ENCODE measurements at regions not wholly inside any gene's neighbourhood (a gene's known extent, or its start where the extent isn't known, plus 50 kb on each side); places are given as distances from the start of the nearest gene placed in this dataset.
"Not testable (repeated sequence)": the region's sequence is repeated elsewhere in the genome, so short reads cannot be mapped to it uniquely, and the experiment has no call there.

DNA sequence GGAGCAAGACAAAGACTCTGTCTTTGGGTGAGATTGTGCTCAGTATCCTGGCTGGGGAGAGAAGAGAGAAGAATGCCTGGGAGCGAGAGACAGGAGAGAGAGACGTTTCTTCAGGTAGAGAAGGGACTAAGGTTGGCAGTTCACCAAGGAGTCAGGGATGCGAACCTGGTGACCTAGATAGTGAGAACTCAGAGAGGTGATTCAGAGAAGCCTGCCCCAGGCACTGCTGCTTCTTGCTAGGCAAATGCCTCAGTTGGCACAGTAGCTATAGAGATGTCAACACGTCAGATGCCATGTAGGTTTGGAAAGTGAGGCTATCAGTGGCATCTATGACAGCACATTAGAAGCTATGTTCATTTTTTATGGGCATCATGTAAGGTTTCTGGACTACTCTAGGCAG, 231.6 kb upstream of the VLDLR start:
- Histone ChIP-seq H3K27me3 (ENCODE audit: control insufficient read depth, insufficient read depth, low read length) (no peaks in the 10 kb centered on the region), H3K4me3 (ENCODE audit: low read depth in 2 of 2, low read length in 2 of 2) (no peak overlapping the region), H3K36me3 (ENCODE audit: control insufficient read depth, insufficient read depth, low read length) (no peaks in the 10 kb centered on the region), H3K9me3 (ENCODE audit: control insufficient read depth, insufficient read depth, low read depth, low read length) (no peaks in the 10 kb centered on the region), H3K27ac (ENCODE audit: low read length) (no peak overlapping the region), H3K4me1 (ENCODE audit: control insufficient read depth, insufficient read depth, low read length) (no peaks in the 10 kb centered on the region)
- intact Hi-C loops (cut with micrococcal nuclease; ENCODE audit: unreplicated experiment), result no loop called here
- CTCF ChIA-PET, result no interaction called here
- POLR2A ChIA-PET, result no interaction called here
- in situ Hi-C loops (cut with HindIII; ENCODE audit: low pct_unique_long_range_greater_than_20kb, low sequenced_read_pairs), result no loop called here
- BruUV-seq (replicated peaks), result no TSS peak
- DNase-seq (ENCODE audit: low read depth, low spot score), result no peak
- ATAC-seq, result no peak
- no peak for TF ChIP-seq TCF7L2 (IDR thresholded peaks at IDR 0.05; ENCODE audit: low read depth, low read length)
- TF ChIP-seq SIN3A (IDR thresholded peaks at IDR 0.05; ENCODE audit: borderline replicate concordance, insufficient read depth, low read depth, low read length), result no peak
- TF ChIP-seq, protein P1, sequence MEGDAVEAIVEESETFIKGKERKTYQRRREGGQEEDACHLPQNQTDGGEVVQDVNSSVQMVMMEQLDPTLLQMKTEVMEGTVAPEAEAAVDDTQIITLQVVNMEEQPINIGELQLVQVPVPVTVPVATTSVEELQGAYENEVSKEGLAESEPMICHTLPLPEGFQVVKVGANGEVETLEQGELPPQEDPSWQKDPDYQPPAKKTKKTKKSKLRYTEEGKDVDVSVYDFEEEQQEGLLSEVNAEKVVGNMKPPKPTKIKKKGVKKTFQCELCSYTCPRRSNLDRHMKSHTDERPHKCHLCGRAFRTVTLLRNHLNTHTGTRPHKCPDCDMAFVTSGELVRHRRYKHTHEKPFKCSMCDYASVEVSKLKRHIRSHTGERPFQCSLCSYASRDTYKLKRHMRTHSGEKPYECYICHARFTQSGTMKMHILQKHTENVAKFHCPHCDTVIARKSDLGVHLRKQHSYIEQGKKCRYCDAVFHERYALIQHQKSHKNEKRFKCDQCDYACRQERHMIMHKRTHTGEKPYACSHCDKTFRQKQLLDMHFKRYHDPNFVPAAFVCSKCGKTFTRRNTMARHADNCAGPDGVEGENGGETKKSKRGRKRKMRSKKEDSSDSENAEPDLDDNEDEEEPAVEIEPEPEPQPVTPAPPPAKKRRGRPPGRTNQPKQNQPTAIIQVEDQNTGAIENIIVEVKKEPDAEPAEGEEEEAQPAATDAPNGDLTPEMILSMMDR (IDR thresholded peaks at IDR 0.05), result no peak

DNA sequence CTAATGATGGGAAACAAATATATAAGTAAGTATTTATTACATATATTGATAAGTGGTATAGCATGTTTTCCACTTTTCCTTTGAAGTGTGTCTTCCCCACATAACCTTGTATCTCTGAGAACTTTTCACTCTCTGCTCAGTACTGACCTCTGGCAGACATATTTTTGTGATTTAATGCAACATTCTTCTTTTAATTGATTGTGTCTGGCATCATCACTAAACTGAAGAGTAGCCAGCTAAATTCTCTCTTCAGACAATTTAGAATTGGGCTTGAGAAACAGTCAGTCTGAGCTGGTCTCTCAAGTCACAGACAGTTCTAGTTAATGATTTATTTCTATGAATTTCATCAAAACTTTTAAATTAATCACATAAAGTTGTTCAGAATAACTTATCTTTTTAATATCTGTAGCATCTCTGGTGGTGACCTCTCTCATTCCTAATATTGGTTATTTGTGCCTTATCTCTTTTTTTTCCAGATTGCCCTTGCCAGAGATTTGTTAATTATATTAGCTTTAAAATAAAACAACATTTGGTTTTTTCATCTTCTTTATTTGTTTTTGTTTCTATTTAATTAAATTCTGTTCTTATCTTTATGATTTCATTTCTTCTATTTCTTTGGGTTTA, 230.0 kb upstream of the VLDLR start:
- CTCF ChIA-PET; H3K4me1 ChIP-seq (ENCODE audit: control insufficient read depth, insufficient read depth, low read length); H3K9me3 ChIP-seq (ENCODE audit: control insufficient read depth, insufficient read depth, low read depth, low read length); intact Hi-C loops (cut with micrococcal nuclease; ENCODE audit: unreplicated experiment); H3K27ac ChIP-seq (ENCODE audit: low read length); H3K36me3 ChIP-seq (ENCODE audit: control insufficient read depth, insufficient read depth, low read length); H3K27me3 ChIP-seq (ENCODE audit: control insufficient read depth, insufficient read depth, low read length); DNase-seq (ENCODE audit: low read depth, low spot score); H3K4me3 ChIP-seq (ENCODE audit: low read depth in 2 of 2, low read length in 2 of 2); ATAC-seq; in situ Hi-C loops (cut with HindIII; ENCODE audit: low pct_unique_long_range_greater_than_20kb, low sequenced_read_pairs); BruUV-seq (replicated peaks): not testable (repeated sequence)
- POLR2A ChIA-PET, result interaction anchor here (0.7 kb wide), 1 partner anchor 232 kb away, joined by 4 read pairs; no protein-coding TSS in a partner anchor

DNA sequence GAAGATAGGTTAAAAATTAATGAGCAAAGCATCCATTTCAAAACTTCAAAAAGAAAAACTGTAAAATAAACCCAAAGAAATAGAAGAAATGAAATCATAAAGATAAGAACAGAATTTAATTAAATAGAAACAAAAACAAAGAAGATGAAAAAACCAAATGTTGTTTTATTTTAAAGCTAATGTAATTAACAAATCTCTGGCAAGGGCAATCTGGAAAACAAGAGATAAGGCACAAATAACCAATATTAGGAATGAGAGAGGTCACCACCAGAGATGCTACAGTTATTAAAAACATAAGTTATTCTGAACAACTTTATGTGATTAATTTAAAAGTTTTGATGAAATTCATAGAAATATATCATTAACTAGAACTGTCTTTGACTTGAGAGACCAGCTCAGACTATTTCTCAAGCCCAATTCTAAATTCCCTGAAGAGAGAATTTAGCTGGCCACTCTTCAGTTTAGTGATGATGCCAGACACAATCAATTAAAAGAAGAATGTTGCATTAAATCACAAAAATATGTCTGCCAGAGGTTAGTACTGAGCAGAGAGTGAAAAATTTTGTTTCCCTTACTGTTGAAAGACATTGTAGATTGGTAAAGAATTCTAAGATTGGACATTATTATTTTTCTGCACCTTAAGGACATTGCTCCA, 227.4 kb upstream of the VLDLR start:
- H3K36me3 ChIP-seq (ENCODE audit: control insufficient read depth, insufficient read depth, low read length); BruUV-seq (replicated peaks); ATAC-seq; CTCF ChIA-PET; POLR2A ChIA-PET; H3K4me1 ChIP-seq (ENCODE audit: control insufficient read depth, insufficient read depth, low read length); H3K4me3 ChIP-seq (ENCODE audit: low read depth in 2 of 2, low read length in 2 of 2); in situ Hi-C loops (cut with HindIII; ENCODE audit: low pct_unique_long_range_greater_than_20kb, low sequenced_read_pairs); H3K27me3 ChIP-seq (ENCODE audit: control insufficient read depth, insufficient read depth, low read length); DNase-seq (ENCODE audit: low read depth, low spot score); H3K9me3 ChIP-seq (ENCODE audit: control insufficient read depth, insufficient read depth, low read depth, low read length); intact Hi-C loops (cut with micrococcal nuclease; ENCODE audit: unreplicated experiment); H3K27ac ChIP-seq (ENCODE audit: low read length): not testable (repeated sequence)

DNA sequence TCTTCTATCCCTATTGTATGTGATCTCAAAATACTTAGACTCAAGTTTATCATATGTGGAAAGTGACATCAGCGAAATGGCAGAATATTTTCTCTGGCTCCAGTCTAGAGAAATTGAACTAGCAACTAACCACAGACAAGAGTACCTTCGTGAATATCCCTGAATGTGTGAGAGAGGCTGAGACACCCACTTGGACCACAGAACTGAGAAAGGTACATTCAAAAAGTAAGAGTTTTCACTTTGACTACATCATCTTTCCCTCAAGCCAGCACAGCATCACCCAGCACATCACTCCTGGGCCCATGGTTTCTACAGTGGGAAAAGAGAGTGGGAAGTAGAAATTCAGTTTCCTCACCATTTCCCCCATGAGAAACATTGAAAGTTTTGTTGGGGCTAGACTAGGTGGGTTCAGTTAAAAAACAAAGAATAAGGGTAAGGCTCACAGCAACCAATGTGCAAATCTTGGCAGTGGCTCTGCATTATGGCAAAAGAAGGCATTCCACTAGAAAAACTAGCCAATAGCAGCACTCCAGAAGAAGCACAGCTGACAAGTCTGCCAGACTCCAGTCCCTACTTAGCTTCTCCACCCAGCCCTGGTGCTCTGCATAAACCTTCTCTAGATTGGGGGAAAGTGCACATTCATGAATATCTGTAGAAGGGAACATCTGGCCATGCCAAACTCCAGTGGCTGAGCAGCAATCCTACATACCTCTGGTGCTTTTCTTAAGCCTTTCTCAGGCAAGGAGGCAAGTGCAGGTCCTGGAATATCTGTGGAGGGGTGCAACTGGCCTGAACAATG, 225.6 kb upstream of the VLDLR start:
- no peak for ATAC-seq
- Histone ChIP-seq H3K4me1 (ENCODE audit: control insufficient read depth, insufficient read depth, low read length) (no peaks in the 10 kb centered on the region), H3K27ac (ENCODE audit: low read length) (no peak overlapping the region), H3K4me3 (ENCODE audit: low read depth in 2 of 2, low read length in 2 of 2) (no peak overlapping the region), H3K9me3 (ENCODE audit: control insufficient read depth, insufficient read depth, low read depth, low read length) (no peaks in the 10 kb centered on the region), H3K27me3 (ENCODE audit: control insufficient read depth, insufficient read depth, low read length) (no peaks in the 10 kb centered on the region), H3K36me3 (ENCODE audit: control insufficient read depth, insufficient read depth, low read length) (no peaks in the 10 kb centered on the region)
- DNase-seq (ENCODE audit: low read depth, low spot score), result no peak
- in situ Hi-C loops (cut with HindIII; ENCODE audit: low pct_unique_long_range_greater_than_20kb, low sequenced_read_pairs), result no loop called here
- ChIA-PET CTCF (no interaction called here), POLR2A (no interaction called here)
- TF ChIP-seq, protein P2, sequence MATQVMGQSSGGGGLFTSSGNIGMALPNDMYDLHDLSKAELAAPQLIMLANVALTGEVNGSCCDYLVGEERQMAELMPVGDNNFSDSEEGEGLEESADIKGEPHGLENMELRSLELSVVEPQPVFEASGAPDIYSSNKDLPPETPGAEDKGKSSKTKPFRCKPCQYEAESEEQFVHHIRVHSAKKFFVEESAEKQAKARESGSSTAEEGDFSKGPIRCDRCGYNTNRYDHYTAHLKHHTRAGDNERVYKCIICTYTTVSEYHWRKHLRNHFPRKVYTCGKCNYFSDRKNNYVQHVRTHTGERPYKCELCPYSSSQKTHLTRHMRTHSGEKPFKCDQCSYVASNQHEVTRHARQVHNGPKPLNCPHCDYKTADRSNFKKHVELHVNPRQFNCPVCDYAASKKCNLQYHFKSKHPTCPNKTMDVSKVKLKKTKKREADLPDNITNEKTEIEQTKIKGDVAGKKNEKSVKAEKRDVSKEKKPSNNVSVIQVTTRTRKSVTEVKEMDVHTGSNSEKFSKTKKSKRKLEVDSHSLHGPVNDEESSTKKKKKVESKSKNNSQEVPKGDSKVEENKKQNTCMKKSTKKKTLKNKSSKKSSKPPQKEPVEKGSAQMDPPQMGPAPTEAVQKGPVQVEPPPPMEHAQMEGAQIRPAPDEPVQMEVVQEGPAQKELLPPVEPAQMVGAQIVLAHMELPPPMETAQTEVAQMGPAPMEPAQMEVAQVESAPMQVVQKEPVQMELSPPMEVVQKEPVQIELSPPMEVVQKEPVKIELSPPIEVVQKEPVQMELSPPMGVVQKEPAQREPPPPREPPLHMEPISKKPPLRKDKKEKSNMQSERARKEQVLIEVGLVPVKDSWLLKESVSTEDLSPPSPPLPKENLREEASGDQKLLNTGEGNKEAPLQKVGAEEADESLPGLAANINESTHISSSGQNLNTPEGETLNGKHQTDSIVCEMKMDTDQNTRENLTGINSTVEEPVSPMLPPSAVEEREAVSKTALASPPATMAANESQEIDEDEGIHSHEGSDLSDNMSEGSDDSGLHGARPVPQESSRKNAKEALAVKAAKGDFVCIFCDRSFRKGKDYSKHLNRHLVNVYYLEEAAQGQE (IDR thresholded peaks at IDR 0.05; ENCODE audit: insufficient read depth in 1 of 2, low read depth in 2 of 2, low read length in 1 of 2), result no peak
- TF ChIP-seq SIN3A (IDR thresholded peaks at IDR 0.05; ENCODE audit: borderline replicate concordance, insufficient read depth, low read depth, low read length), result no peak
- TF ChIP-seq, protein P1 (IDR thresholded peaks at IDR 0.05), result no peak
- TF ChIP-seq POLR2AphosphoS5 (IDR thresholded peaks at IDR 0.05; ENCODE audit: low read depth, low read length), result no peak
- TF ChIP-seq TCF7L2 (IDR thresholded peaks at IDR 0.05; ENCODE audit: low read depth, low read length), result no peak
- no TSS peak for BruUV-seq (replicated peaks)
- intact Hi-C loops (cut with micrococcal nuclease; ENCODE audit: unreplicated experiment), result no loop called here

All from Panc1 (cell line).